ENCODE measurements at regions not wholly inside any gene's neighbourhood (a gene's known extent, or its start where the extent isn't known, plus 50 kb on each side); places are given as distances from the start of the nearest gene placed in this dataset.

- no peak overlapping the region for H3K27ac ChIP-seq (ENCODE audit: extremely low read depth, low read depth, low read length)
- no peaks in the 10 kb centered on the region for H3K4me1 ChIP-seq (ENCODE audit: control insufficient read depth, insufficient read depth, low read length)
- H3K36me3 ChIP-seq (ENCODE audit: control insufficient read depth in 2 of 2, insufficient read depth in 1 of 2, low read length in 2 of 2), result no peaks in the 10 kb centered on the region
- ChIA-PET CTCF (no interaction called here), POLR2A (no interaction called here)
- H3K4me3 ChIP-seq (ENCODE audit: low read depth, low read length), result no peak overlapping the region
- no peak for TF ChIP-seq ZBTB1 (tag by site-specific recombination; IDR thresholded peaks at IDR 0.05)
- TF ChIP-seq ZNF266 (tag by site-specific recombination; IDR thresholded peaks at IDR 0.05; ENCODE audit: low read depth), result no peak
- no peak for TF ChIP-seq SETDB1 (IDR thresholded peaks at IDR 0.05; ENCODE audit: insufficient read length, low read length)
- no peak for TF ChIP-seq ZNF747 (tag by site-specific recombination; IDR thresholded peaks at IDR 0.05)
- TF ChIP-seq ZNF23 (tag by site-specific recombination; IDR thresholded peaks at IDR 0.05; ENCODE audit: borderline replicate concordance), result no peak
- TF ChIP-seq, protein P1, sequence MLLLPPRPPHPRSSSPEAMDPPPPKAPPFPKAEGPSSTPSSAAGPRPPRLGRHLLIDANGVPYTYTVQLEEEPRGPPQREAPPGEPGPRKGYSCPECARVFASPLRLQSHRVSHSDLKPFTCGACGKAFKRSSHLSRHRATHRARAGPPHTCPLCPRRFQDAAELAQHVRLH (tag by site-specific recombination; IDR thresholded peaks at IDR 0.05), result no peak
- TF ChIP-seq ZNF777 (tag by site-specific recombination; IDR thresholded peaks at IDR 0.05; ENCODE audit: borderline replicate concordance), result no peak
- no peak for TF ChIP-seq ZNF174 (tag by site-specific recombination; IDR thresholded peaks at IDR 0.05)
- no peak for TF ChIP-seq ZNF600 (tag by site-specific recombination; IDR thresholded peaks at IDR 0.05)
- TF ChIP-seq ZNF677 (tag by site-specific recombination; IDR thresholded peaks at IDR 0.05), result no peak
- TF ChIP-seq SP2 (tag by site-specific recombination; IDR thresholded peaks at IDR 0.05), result no peak
- TF ChIP-seq, protein P2, sequence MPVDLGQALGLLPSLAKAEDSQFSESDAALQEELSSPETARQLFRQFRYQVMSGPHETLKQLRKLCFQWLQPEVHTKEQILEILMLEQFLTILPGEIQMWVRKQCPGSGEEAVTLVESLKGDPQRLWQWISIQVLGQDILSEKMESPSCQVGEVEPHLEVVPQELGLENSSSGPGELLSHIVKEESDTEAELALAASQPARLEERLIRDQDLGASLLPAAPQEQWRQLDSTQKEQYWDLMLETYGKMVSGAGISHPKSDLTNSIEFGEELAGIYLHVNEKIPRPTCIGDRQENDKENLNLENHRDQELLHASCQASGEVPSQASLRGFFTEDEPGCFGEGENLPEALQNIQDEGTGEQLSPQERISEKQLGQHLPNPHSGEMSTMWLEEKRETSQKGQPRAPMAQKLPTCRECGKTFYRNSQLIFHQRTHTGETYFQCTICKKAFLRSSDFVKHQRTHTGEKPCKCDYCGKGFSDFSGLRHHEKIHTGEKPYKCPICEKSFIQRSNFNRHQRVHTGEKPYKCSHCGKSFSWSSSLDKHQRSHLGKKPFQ (tag by site-specific recombination; IDR thresholded peaks at IDR 0.05), result no peak
- TF ChIP-seq KLF16 (tag by site-specific recombination; IDR thresholded peaks at IDR 0.05), result no peak
- TF ChIP-seq ZNF202 (tag by site-specific recombination; IDR thresholded peaks at IDR 0.05; ENCODE audit: borderline replicate concordance), result no peak
- no peak for TF ChIP-seq ZNF146 (tag by site-specific recombination; IDR thresholded peaks at IDR 0.05)
- H3K9me3 ChIP-seq (ENCODE audit: control insufficient read depth, insufficient read depth, low read depth, low read length), result no peaks in the 10 kb centered on the region
These were observed 183.4 kb downstream of the KLF13 start for GRCh38 chr15:31510057-31510456.

GRCh38 chr15:31511707-31512310 is 185.2 kb downstream of the KLF13 start:
- TF ChIP-seq ELK4 (IDR thresholded peaks at IDR 0.05; ENCODE audit: borderline replicate concordance, low read depth, low read length), result no peak
- no peak for TF ChIP-seq ZNF311 (tag by site-specific recombination; IDR thresholded peaks at IDR 0.05; ENCODE audit: borderline replicate concordance)
- no peak for TF ChIP-seq ZBTB26 (tag by site-specific recombination; optimal IDR thresholded peaks at IDR 0.05)
- TF ChIP-seq ZNF112 (tag by site-specific recombination; IDR thresholded peaks at IDR 0.05), result no peak
- TF ChIP-seq SP7 (tag by site-specific recombination; IDR thresholded peaks at IDR 0.05), result no peak
- TF ChIP-seq PRDM10 (tag by site-specific recombination; IDR thresholded peaks at IDR 0.05), result no peak
- no peak for TF ChIP-seq ZNF302 (tag by site-specific recombination; IDR thresholded peaks at IDR 0.05; ENCODE audit: low read depth)
- no peak for TF ChIP-seq KLF16 (tag by site-specific recombination; IDR thresholded peaks at IDR 0.05)
- TF ChIP-seq ZNF585B (tag by site-specific recombination; IDR thresholded peaks at IDR 0.05), result no peak
- no peak for TF ChIP-seq ZNF473 (tag by site-specific recombination; IDR thresholded peaks at IDR 0.05)
- no peak for TF ChIP-seq GFI1B (tag by site-specific recombination; IDR thresholded peaks at IDR 0.05)
- TF ChIP-seq HOXD13 (CRISPR knock-in tag; IDR thresholded peaks at IDR 0.05; ENCODE audit: borderline replicate concordance), result no peak
- Histone ChIP-seq H3K4me1 (ENCODE audit: control insufficient read depth, insufficient read depth, low read length) (no peaks in the 10 kb centered on the region), H3K4me3 (ENCODE audit: low read depth, low read length) (no peak overlapping the region), H3K36me3 (ENCODE audit: control insufficient read depth in 2 of 2, insufficient read depth in 1 of 2, low read length in 2 of 2) (no peaks in the 10 kb centered on the region), H3K9me3 (ENCODE audit: control insufficient read depth, insufficient read depth, low read depth, low read length) (no peaks in the 10 kb centered on the region), H3K27ac (ENCODE audit: extremely low read depth, low read depth, low read length) (no peak overlapping the region)
- CTCF ChIA-PET, result no interaction called here
- POLR2A ChIA-PET, result no interaction called here

Measured in HEK293 (cell line).